T1000 (cell line): ENCODE measurements at regions not wholly inside any gene's neighbourhood (a gene's known extent, or its start where the extent isn't known, plus 50 kb on each side); places are given as distances from the start of the nearest gene placed in this dataset.
"Not testable (repeated sequence)": the region's sequence is repeated elsewhere in the genome, so short reads cannot be mapped to it uniquely, and the experiment has no call there.

Experiments used
- DNase-seq: peaks from one replicate; lab custom pipeline; 2025; ENCODE audit warnings: mixed read lengths; lab: John Stamatoyannopoulos, UW

- DNase-seq: not testable (repeated sequence)
These were observed 59.5 kb upstream of the IRAK1BP1 start for GRCh38 chr6:78807655-78808355.

- DNase-seq: no peak
These were observed 58.9 kb upstream of the IRAK1BP1 start for GRCh38 chr6:78808356-78808891.

GRCh38 chr6:78808933-78809332 is 58.4 kb upstream of the IRAK1BP1 start:
- no peak for DNase-seq

- no peak for DNase-seq
These were observed 57.2 kb upstream of the IRAK1BP1 start for GRCh38 chr6:78810146-78810545.

GRCh38 chr6:78810698-78811097 is 56.7 kb upstream of the IRAK1BP1 start:
- no peak for DNase-seq
